Hypothalamus (tissue), 51 donors: ENCODE measurements at regions not wholly inside any gene's neighbourhood (a gene's known extent, or its start where the extent isn't known, plus 50 kb on each side); places are given as distances from the start of the nearest gene placed in this dataset.
A peak's percentile ranks its signal among the peaks of the same experiment; 100 is the strongest.

ENCODE experiments used
- DNase-seq, 51 donors: peaks; one replicate each; lab custom pipeline; 2025; lab: John Stamatoyannopoulos, UW

- peak in 2 of 51 donors; percentile 17 to 19 for DNase-seq
Observed at GRCh38 chr3:64321747-64322146, 96.5 kb upstream of the PRICKLE2 start.

GRCh38 chr3:64319391-64319790 lies 94.1 kb upstream of the PRICKLE2 start:
- no peak for DNase-seq

GRCh38 chr3:64318668-64319271 lies 93.5 kb upstream of the PRICKLE2 start:
- DNase-seq: no peak

GRCh38 chr3:64318001-64318400 lies 92.7 kb upstream of the PRICKLE2 start:
- DNase-seq: no peak

- no peak for DNase-seq
Observed at GRCh38 chr3:64316971-64317370, 91.7 kb upstream of the PRICKLE2 start.

- DNase-seq: peak in 1 of 51 donors; percentile 12
Observed at GRCh38 chr3:64311424-64312061, 86.3 kb upstream of the PRICKLE2 start.

GRCh38 chr3:64308931-64309330 lies 83.7 kb upstream of the PRICKLE2 start:
- no peak for DNase-seq

GRCh38 chr3:64306745-64307144 lies 81.5 kb upstream of the PRICKLE2 start:
- no peak for DNase-seq

- no peak for DNase-seq
Observed at GRCh38 chr3:64305731-64306130, 80.5 kb upstream of the PRICKLE2 start.

- no peak for DNase-seq
Observed at GRCh38 chr3:64304828-64305410, 79.7 kb upstream of the PRICKLE2 start.

- no peak for DNase-seq
Observed at GRCh38 chr3:64303881-64304280, 78.6 kb upstream of the PRICKLE2 start.

- no peak for DNase-seq
Observed at GRCh38 chr3:64303401-64303800, 78.1 kb upstream of the PRICKLE2 start.

GRCh38 chr3:64301476-64301875 lies 76.2 kb upstream of the PRICKLE2 start:
- DNase-seq: no peak

GRCh38 chr3:64300790-64301423 lies 75.6 kb upstream of the PRICKLE2 start:
- no peak for DNase-seq

- DNase-seq: no peak
Observed at GRCh38 chr3:64299206-64299605, 73.9 kb upstream of the PRICKLE2 start.

GRCh38 chr3:64297563-64297962 lies 72.3 kb upstream of the PRICKLE2 start:
- DNase-seq: no peak

- no peak for DNase-seq
Observed at GRCh38 chr3:64295594-64295993, 70.3 kb upstream of the PRICKLE2 start.

GRCh38 chr3:64294771-64295170 lies 69.5 kb upstream of the PRICKLE2 start:
- DNase-seq: no peak

- DNase-seq: no peak
Observed at GRCh38 chr3:64293121-64293520, 67.9 kb upstream of the PRICKLE2 start.

- DNase-seq: no peak
Observed at GRCh38 chr3:64291956-64292355, 66.7 kb upstream of the PRICKLE2 start.

GRCh38 chr3:64291345-64291744 lies 66.1 kb upstream of the PRICKLE2 start:
- DNase-seq: no peak

- DNase-seq: no peak
Observed at GRCh38 chr3:64290864-64291263, 65.6 kb upstream of the PRICKLE2 start.
